ENCODE measurements at regions not wholly inside any gene's neighbourhood (a gene's known extent, or its start where the extent isn't known, plus 50 kb on each side); places are given as distances from the start of the nearest gene placed in this dataset.

DNA sequence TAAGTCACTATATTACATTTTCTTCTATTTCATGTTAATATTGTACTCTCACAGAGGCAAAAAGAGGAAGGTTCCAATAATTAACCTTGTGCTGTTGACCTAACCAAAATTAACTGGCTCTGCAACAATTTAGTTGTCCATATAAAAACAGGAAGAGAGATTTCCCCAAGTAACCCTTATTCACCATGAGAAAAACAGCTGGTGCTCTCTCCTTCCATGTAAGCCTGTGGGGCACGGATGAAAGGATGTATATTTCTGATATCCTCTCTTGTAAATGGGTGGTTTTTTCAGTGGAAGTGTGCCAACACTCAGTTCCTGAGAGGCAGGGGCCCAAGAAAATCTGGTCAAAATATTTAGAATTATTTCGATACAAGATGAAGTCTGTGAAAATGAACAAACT lies 358.1 kb downstream of the CRPPA start:
- TF ChIP-seq, protein P1, sequence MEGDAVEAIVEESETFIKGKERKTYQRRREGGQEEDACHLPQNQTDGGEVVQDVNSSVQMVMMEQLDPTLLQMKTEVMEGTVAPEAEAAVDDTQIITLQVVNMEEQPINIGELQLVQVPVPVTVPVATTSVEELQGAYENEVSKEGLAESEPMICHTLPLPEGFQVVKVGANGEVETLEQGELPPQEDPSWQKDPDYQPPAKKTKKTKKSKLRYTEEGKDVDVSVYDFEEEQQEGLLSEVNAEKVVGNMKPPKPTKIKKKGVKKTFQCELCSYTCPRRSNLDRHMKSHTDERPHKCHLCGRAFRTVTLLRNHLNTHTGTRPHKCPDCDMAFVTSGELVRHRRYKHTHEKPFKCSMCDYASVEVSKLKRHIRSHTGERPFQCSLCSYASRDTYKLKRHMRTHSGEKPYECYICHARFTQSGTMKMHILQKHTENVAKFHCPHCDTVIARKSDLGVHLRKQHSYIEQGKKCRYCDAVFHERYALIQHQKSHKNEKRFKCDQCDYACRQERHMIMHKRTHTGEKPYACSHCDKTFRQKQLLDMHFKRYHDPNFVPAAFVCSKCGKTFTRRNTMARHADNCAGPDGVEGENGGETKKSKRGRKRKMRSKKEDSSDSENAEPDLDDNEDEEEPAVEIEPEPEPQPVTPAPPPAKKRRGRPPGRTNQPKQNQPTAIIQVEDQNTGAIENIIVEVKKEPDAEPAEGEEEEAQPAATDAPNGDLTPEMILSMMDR (IDR thresholded peaks at IDR 0.05; ENCODE audit: poor library complexity, severe bottlenecking), result no peak
- no peaks in the 10 kb centered on the region for H3K27me3 ChIP-seq (ENCODE audit: insufficient read depth, poor library complexity, severe bottlenecking)
- H3K9me3 ChIP-seq (ENCODE audit: severe bottlenecking), result no peaks in the 10 kb centered on the region
- H3K4me3 ChIP-seq (ENCODE audit: severe bottlenecking), result no peak overlapping the region
- H3K4me1 ChIP-seq (ENCODE audit: insufficient read depth, poor library complexity, severe bottlenecking), result no peaks in the 10 kb centered on the region
- ATAC-seq (ENCODE audit: low read depth) (no peak), DNase-seq (ENCODE audit: low spot score) (no peak)
- H3K27ac ChIP-seq (ENCODE audit: poor library complexity, severe bottlenecking), result no peak overlapping the region
- no peaks in the 10 kb centered on the region for H3K36me3 ChIP-seq (ENCODE audit: low read depth)

DNA sequence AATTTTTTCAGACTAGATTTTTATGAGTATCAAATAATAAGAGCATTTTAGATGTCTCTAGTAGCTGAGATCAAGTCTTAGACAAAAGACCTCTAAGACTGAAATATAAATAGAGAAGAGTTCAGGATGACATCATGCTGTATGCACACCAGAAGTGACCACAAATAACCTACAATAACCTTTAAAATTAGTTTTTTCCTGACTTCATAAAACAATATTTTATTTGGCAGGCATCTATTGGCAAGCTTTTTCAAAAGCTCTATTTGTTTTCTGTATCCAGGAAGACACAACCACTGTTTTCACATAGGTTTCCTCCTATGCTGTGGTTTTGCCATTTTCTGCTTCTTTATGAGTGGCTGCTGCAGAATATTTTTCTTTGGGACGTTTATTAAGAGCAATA lies 359.1 kb downstream of the CRPPA start:
- H3K36me3 ChIP-seq (ENCODE audit: low read depth), result no peaks in the 10 kb centered on the region
- ATAC-seq (ENCODE audit: low read depth) (no peak), DNase-seq (ENCODE audit: low spot score) (no peak)
- no peak overlapping the region for H3K4me3 ChIP-seq (ENCODE audit: severe bottlenecking)
- TF ChIP-seq, protein P1 (IDR thresholded peaks at IDR 0.05; ENCODE audit: poor library complexity, severe bottlenecking), result no peak
- no peaks in the 10 kb centered on the region for H3K4me1 ChIP-seq (ENCODE audit: insufficient read depth, poor library complexity, severe bottlenecking)
- H3K9me3 ChIP-seq (ENCODE audit: severe bottlenecking), result no peaks in the 10 kb centered on the region
- no peak overlapping the region for H3K27ac ChIP-seq (ENCODE audit: poor library complexity, severe bottlenecking)
- no peaks in the 10 kb centered on the region for H3K27me3 ChIP-seq (ENCODE audit: insufficient read depth, poor library complexity, severe bottlenecking)

DNA sequence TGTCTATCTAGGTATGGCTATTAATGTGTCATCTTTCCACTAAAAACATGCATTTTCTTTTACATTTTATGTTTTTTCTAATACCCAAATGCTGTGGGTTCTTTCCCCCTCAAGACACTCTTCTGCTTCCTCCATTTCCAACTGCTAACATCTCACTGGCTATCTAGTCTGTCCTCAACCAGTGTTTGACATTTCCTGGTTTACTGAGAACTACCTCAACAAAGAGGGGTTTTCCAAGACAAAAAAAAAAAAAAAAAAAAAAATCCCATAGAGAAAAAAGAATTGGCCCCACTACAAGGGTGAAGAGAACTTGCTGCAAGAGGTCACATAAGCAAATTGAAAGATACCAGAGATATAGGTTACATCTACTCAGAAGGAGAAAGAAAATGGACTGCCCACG lies 359.7 kb downstream of the CRPPA start:
- DNase-seq (ENCODE audit: low spot score), result no peak
- TF ChIP-seq, protein P1 (IDR thresholded peaks at IDR 0.05; ENCODE audit: poor library complexity, severe bottlenecking), result no peak

DNA sequence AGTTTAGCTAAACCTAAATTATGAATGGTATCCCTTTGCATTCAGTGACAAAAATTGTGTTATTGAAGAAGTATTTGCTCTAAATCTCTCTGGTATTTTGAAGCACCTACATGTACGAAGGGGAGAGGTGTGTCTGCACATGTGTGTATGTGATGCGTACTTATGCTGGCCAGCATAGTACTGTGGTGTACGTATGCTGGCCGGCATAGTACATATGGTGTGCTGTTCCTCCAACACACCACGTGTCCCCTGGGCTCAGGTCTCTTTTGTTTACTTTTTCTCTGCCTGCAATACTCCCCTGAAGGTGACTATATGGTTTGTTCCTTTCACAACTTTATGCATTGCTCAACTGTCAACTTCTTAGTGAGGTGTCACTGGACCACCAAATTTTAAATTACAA lies 360.3 kb downstream of the CRPPA start:
- Histone ChIP-seq H3K4me3 (ENCODE audit: severe bottlenecking) (no peak overlapping the region), H3K27ac (ENCODE audit: poor library complexity, severe bottlenecking) (no peak overlapping the region), H3K4me1 (ENCODE audit: insufficient read depth, poor library complexity, severe bottlenecking) (no peaks in the 10 kb centered on the region), H3K36me3 (ENCODE audit: low read depth) (no peaks in the 10 kb centered on the region), H3K27me3 (ENCODE audit: insufficient read depth, poor library complexity, severe bottlenecking) (no peaks in the 10 kb centered on the region), H3K9me3 (ENCODE audit: severe bottlenecking) (no peaks in the 10 kb centered on the region)
- DNase-seq (ENCODE audit: low spot score), result no peak
- TF ChIP-seq, protein P1 (IDR thresholded peaks at IDR 0.05; ENCODE audit: poor library complexity, severe bottlenecking), result no peak
- no peak for ATAC-seq (ENCODE audit: low read depth)

More for the DNA sequence above, 359.7 kb downstream of the CRPPA start:
- no peak overlapping the region for H3K27ac ChIP-seq (ENCODE audit: poor library complexity, severe bottlenecking)
- H3K36me3 ChIP-seq (ENCODE audit: low read depth), result no peaks in the 10 kb centered on the region
- ATAC-seq (ENCODE audit: low read depth), result no peak
- H3K4me3 ChIP-seq (ENCODE audit: severe bottlenecking), result no peak overlapping the region
- H3K27me3 ChIP-seq (ENCODE audit: insufficient read depth, poor library complexity, severe bottlenecking), result no peaks in the 10 kb centered on the region
- H3K9me3 ChIP-seq (ENCODE audit: severe bottlenecking), result no peaks in the 10 kb centered on the region
- H3K4me1 ChIP-seq (ENCODE audit: insufficient read depth, poor library complexity, severe bottlenecking), result no peaks in the 10 kb centered on the region

DNA sequence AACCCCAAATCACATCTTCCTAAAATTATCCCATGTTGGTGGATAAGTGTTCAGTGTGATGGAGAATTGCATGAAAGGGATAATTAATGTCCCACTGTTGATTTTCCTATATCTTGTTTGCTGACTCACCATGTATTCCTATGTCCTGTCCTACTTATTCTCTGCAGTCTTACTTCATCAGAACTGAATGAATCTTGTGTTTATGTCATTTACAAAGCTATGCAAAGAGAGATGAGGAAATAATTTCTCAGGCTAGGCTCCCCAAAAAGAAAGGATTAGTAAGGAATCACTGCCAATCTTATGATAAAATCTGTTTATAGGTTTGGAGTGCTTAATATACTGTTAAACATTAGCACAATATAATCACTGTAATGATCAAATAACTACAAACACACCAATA lies 360.8 kb downstream of the CRPPA start:
- Histone ChIP-seq H3K4me3 (ENCODE audit: severe bottlenecking) (no peak overlapping the region), H3K36me3 (ENCODE audit: low read depth) (no peaks in the 10 kb centered on the region), H3K27me3 (ENCODE audit: insufficient read depth, poor library complexity, severe bottlenecking) (peaks cover 3% of the 10 kb centered on the region), H3K9me3 (ENCODE audit: severe bottlenecking) (no peaks in the 10 kb centered on the region), H3K4me1 (ENCODE audit: insufficient read depth, poor library complexity, severe bottlenecking) (no peaks in the 10 kb centered on the region), H3K27ac (ENCODE audit: poor library complexity, severe bottlenecking) (no peak overlapping the region)
- ATAC-seq (ENCODE audit: low read depth) (no peak), DNase-seq (ENCODE audit: low spot score) (no peak)
- TF ChIP-seq, protein P1 (IDR thresholded peaks at IDR 0.05; ENCODE audit: poor library complexity, severe bottlenecking), result no peak
